SW480 (cell line): ENCODE measurements at regions not wholly inside any gene's neighbourhood (a gene's known extent, or its start where the extent isn't known, plus 50 kb on each side); places are given as distances from the start of the nearest gene placed in this dataset.

Source experiments
- DNase-seq: peaks from one replicate; pipeline ENCODE4 v3.0.0-alpha.2; 2016; ENCODE audit warnings: low spot score

DNA sequence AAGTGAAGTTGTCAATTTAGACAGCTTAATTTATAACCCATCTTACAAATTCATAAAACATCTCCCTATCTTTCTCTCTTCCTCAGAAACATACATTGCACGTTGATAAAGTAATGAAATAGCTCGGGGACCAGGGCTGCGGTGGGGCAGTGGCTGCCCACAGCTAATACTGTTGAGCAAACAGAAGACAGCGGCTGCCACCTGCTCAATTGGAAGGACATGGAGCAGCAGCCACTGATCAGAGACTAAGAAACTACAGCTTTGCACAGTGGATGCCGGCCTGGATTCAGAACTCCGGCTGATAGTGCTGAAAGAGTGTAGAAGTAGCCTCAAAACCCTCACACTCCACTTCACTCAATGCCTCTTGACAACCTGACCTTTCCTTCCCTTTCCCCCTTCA is 157.9 kb upstream of the PDE10A start:
- no peak for DNase-seq

DNA sequence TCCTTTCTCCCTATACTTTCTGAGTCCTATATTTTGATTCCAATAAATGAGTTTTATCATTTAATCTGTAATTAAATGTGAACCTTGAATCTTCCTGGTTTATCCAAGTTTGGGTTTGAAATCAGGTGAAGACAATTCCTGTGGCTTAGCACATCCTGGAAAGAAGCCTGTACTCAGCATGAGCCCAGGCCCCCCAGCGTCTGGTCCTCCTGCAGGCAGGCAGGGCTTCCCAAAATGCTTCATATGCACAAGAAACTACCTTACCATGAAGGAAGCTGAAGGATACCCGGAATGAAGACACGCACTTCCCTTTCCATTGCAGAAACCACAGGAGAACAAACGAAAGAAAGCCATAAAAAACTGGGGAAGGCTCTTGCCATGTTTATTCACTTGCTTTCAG is 157.4 kb upstream of the PDE10A start:
- DNase-seq, result no peak

DNA sequence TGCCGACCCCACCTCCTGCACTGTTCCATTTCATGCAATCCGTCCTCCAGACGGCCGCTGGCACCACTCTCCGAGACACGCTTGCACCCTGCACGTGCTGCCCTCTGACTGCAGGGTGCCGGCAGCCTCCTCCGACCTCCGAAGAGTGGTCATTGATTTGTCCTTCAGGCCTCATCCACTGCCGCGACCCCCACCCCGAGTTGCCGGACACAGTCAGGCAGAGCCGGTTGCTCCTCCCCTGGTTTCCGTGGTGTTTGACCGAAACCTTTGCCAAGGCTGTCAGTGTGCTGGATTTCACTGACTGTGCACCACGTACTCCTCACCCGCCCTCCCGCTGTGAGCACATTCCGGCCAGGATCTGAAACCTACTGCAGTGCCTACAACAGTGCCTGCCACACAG is 156.4 kb upstream of the PDE10A start:
- DNase-seq, result no peak

DNA sequence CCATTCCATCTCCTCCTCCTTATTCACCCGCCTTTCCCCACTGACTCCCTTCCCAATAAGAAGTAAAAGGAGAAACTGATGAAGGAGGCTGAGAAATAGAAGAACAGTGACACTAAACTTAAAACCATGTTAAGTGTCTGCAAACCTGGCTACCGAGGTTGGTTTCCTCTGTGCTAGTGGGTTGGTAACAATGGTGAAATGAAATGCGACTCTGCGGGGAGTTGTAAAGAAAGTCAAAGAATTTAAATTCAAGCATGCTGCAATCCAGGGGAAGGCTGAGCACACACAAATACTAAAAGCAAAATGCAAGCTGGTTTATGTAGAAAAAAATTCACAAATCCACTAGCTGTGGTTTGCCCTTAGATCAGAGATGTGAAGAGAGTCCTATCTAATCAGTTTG is 155.2 kb upstream of the PDE10A start:
- no peak for DNase-seq

DNA sequence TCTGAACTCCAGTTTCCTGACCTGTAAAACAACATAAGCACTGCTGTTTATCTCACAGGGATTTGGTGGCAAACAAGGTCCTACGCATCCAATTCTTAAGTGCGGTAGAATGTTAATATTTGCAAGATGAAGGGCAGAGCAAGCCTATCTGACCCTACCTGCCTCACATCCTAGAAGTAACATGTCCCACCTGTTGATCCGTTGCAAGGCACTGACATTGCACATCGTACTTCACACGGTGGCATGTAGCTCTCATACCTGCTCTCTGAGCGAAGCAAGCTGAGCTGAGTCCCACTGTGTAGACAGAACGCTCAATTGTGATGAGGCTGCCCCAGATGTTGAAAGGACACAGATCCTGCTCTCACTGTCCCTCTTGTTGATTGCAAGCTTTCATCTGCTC is 154.7 kb upstream of the PDE10A start:
- no peak for DNase-seq

DNA sequence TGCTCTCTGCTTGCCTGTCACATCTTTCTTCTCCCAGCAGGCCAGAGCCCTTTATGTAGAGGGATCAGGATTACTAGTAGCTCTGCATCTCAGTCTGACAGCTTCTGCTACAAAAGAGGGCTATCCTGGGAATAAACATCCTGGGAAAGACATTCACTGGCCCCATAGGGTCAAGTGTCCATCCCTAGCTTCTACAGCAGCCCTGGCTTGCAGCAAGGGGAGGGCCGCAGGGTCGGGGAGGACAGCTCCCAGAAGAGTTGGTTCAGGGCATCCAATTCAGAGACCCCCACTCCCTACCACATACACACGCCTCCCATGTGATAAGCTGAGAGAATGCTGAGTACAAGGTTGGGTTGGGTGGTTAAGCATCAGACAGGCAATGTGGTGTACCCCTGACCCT is 154.1 kb upstream of the PDE10A start:
- DNase-seq, result no peak

DNA sequence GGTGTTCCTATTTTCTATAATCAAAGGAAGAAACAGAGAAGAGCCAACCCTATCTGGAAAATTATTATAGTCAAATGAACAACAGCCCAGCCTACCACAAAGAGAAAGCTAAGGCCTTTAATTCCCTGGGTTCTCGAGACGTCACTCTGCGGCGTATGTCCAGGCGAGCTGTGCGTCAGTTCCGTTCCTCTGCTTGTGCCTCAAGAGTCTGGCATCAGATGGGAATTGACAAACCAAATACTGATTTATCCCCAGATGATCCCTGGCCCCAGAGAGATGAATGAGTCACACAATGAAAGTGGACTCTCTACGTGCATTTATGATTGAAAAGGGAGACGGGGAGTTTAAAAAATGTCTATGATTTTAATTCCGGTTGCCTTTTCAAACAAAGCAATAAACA is 151.6 kb upstream of the PDE10A start:
- DNase-seq, result no peak

DNA sequence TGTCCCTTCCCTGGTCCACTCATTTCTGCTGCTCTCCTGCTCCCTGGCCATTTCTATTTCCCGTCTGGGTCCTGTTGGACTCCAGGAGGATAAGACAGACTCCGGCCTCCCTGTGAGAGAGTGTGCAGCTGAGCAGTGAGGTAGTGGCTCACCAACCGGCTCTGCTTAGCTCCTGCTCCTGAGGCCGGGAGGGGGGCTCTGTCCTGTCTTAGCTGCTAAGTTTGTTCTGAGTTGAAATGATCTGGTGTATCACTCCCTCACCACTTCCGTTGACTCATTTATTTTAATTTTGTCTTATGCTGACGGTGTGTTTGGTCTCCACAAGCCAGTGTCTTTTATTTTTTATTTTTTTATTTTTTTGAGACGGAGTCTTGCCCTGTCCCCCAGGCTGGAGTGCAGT is 148.5 kb upstream of the PDE10A start:
- DNase-seq, result no peak

DNA sequence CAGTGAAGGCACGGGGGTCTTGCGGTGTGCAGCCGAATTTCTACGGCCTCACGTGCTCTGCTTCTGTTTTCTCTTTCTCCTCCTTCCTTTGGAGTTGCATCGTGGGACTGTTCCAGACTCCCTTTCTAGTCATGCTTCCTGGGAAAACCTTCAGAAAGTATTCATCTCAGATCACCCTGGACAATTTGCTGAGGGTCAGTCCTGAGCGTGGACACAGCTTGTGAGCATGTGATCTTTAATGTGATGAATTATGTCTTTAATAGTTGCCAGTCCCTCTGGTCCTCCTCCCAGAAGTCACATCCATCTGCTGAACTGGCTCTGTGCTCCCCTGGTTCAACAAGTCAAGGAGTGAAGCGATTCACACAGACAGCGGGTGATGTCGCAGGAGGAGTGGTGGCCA is 145.0 kb upstream of the PDE10A start:
- no peak for DNase-seq

DNA sequence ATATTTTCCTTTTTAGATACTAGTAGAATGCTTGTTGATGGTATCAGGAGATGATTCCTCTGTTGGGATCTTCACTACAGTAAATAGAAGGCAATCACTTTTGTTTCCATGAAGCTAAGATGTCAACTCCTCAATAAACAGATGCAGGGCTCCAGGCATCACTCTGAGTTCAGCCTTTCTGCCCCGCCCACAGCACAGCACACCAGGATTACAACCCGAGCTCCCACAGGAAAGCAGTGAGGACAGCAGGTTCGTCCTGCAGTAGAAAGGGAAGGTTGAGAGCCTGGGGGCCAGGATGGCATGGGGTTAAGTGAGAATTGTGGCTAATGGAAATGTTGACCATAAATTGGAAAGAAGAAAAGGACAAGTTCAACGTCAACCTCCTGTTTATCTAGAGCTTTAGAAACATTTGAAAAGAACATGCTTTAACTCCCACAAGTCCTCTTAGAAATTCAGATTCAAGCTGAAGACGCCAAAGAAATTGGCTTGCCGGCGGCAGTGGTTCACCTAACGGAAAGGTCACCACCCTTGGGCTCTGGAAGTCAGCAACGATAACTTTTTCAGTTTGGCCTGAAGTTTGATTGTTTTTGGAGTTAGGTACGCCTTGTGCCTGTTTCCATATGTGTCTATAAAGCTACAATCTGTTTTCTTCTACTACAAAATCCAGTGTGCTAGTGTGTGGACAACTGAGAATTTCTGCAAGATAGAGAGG is 144.4 kb upstream of the PDE10A start:
- no peak for DNase-seq

DNA sequence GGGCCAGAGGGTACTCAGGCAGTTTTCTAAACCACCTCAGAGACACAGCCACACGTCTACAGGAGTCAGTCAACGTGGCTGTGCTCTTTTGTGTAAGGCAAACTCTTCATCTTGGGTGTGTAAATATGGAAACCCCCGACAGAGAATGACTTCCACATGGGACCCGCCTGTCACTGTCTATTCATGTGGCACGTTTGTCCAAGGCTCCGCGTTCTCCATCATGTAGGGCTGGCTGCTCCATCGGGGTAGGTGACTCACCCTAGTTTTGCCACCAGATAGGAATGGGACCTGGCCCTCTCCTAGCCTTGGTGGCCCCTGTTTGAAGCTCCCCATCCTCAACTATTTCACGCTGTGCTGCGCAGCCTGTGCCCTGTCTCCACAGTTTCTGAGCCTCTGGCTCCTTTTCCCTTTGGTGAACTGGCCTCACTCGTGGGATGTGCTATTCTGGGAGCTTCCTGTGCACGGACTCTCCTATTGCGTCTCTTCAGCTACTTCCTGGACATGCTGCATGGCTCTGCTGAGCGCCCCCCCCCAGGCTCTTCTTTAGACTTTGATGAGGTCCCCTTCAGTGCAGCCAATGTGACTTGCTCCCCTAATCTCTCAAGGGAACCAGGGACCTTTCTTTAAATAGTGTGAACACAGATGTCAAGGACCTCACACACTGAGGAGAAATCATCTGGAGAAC is 143.2 kb upstream of the PDE10A start:
- no peak for DNase-seq

DNA sequence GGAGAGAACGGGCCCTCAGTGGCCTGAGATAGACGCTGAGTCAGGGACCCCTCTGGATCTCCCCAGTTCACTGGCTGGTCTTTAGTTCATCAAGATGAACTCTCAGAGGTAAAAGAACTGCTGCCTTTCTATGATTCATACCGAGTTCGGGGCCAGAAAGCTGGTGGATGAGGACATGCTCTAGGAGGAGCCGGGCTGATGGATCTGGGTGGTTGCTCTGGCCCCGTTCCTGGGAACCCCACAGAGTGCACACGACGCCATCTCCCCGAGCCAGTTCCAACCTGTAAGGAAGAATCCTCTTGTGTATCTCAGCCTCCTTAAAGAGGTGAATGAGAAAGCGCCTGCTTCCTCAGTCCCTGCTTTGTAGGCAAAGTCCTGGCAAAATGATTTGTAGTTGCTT is 142.6 kb upstream of the PDE10A start:
- DNase-seq, result no peak

DNA sequence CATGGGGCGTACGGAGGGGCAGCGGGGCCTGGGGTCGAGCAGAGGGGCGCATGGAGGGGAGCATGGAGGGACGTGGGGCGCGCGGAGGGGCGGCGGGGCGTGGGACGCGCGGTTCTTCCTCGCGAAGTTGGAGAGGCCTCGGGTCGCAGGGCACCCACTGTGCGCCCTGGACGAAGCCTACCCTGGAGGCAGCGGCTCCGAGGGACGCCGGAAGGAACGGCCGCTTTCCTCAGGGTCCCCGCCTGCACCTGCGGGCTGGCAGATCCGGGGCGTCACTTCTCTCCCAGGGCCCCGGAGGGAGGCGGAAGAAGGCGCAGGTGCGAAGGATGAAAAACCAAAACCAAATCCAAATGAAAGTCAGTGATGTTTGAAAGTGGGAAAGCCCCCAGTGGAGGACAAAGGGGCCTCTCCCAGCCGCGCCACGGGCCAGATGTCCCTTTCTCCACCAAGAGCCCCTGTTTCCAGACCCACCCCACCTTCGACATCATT is 142.1 kb upstream of the PDE10A start:
- DNase-seq, result no peak

DNA sequence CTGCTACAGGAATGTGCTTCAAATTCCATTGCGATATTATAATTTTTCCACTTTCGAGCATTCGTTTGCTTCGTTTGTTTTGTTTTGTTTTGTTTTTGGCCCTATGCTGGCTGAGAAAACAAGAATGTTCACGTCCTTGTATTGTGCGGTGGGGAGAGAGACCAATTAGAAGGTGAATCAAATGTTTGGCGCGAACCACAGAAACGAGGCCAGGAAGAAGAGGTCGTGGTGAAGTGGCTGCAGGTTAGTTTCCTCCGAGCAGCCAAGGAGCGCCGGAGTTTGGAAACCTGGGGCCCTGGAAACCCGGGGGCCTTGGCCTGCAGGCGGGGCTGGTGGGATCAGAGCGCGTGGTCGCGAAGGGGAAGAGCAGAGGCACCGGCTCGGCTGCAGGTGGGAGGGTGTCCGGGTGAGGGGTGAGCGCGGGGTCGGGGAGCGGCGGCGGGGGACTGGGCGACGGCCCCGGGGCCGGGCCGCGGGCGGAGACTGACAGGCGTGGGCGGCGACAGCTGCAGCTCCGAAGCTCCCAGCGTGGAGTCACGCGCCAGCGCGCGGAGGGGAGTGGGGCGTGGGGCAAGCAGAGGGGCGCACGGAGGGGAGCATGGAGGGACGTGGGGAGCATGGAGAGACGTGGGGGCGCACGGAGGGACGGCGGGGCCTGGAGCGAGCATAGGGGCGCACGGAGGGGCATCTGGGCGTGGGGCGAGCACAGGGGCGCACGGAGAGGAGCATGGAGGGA is 141.5 kb upstream of the PDE10A start:
- DNase-seq, result no peak

DNA sequence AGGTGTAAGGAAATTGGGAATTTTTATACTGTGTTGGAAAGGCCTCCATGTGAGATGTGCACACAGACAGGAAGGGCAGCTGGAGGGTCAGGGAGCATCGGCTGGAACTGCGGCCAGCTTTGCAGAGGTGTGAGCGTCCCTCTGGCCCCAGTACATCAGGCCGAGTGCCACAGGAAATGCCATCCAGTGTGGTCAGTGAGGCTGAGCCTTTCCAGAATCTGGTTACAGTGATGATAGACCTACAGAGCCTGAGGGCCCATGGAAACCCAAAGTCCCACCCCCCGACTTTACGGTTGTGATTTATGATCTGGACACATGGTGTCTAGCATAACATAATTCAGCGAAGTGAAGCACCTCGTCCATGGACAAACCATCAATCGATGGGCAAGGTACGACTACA is 137.3 kb upstream of the PDE10A start:
- DNase-seq, result no peak

DNA sequence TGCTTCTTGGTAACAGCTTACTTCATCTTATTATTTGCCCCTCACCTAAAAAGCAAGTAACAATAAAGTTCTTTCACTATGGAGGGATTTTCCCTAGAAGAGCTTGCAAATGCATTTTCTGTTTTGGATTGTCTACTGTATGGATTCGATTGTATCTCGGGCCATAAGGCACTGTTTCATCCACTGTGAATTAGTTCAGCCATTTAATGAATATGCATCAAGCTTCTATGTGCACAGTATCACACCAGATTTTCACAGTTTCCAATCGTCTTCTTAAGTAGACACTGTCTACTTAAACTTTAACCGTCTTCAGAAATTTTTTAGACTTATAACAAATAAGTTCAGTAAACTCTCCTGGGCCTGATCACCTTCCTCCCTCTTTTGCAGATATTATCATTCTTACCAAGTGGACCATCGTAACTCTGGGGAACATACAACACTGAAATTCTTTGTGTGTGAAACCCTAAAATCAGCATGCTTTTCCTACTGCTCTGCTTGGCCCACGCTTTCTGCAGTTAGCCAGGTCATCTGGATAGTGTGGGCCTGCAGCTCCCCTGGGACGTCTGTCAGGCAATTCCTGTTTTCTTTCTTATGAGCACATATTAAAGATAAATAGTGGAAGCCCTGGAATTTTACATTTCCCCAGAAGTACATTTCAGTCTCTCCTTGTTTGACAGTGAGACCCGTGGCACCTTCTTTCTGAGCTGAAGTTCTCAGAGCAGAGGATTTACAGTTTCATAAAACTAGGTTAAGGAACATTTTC is 136.5 kb upstream of the PDE10A start:
- DNase-seq, result no peak

DNA sequence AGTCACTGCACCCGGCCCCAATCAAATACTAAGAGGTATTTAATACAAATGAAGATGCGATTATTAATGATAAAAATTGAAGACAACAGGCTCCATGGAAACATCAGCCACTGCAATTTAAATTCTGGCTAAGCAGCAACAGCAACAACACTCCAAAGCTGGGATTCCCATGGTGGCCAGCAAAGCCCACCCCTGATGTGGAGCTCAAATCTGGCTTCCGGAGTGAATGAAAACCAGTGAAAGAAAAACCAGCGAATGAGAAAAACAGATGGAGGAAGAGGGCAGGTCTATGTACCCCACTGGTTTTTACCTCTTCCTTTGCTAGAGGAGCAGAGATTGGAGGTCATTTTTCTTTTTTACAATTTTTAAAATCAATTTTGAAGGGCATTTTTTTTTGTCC is 135.9 kb upstream of the PDE10A start:
- DNase-seq, result no peak

DNA sequence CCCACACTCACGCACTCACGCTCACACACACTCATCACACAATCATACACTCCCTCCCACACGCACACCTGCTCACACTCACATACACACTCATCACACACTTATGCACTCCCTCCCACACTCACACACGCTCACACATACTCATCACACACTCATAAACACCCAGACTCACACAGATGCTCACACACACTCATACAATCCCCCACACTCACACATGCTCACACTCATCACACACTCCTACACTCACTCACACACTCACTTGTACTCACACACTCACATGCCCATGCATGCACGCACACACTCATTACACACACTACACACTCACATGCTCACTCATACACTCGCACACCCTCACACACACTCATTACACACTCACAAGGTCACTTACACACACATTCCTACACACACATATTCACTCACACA is 131.1 kb upstream of the PDE10A start:
- DNase-seq, result no peak

DNA sequence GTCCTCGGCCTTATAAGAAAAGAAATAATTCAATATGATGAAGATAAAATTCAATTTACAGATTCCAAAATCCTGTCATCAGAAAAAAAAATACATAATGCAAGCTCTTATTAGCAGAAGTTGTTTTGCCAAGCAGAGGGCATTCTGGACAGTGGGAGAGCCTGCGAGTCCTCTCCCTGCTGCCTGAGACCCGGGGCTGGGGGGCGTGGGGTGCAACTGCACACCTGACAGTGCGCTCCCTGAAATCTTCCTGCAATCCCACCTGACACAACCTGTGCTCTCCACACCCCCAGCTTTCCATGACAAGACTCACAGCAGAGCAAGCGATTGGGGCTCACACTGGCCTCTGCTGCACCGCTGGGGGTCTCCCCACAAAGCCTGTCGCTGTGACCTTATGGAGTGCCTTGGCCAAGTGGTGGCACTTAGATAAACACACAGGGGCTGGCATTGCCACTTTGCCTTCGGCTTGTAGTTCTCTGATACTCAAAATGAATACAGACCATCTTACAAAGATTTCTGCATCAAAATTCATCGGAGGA is 130.3 kb upstream of the PDE10A start:
- DNase-seq, result no peak

DNA sequence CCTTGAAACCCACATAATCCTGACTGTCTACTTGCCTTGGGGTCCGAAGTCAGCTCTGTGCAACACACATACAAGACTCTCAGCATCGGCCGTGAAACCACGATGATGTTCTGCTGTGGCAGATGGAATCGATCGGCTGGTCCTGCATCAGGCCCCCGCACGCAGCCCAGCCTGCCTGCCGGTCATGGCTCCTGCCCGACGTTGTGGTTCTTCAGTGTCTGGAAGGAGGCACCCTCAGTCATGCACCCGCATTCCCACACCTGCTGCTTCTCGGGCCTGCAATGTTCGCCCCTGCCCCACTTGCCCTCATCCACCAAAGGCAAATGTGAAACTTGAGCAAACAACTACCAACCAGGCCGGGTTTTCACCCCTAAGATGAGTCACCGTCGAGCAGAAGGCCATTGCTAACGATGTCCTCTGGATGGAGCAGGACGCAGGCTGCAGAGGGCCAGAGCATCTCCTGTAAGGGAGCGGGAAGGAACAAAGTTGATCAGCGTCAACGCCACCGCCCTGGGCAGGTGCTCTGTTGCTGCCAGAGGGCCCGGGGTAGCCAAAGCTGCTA is 128.9 kb upstream of the PDE10A start:
- no peak for DNase-seq

DNA sequence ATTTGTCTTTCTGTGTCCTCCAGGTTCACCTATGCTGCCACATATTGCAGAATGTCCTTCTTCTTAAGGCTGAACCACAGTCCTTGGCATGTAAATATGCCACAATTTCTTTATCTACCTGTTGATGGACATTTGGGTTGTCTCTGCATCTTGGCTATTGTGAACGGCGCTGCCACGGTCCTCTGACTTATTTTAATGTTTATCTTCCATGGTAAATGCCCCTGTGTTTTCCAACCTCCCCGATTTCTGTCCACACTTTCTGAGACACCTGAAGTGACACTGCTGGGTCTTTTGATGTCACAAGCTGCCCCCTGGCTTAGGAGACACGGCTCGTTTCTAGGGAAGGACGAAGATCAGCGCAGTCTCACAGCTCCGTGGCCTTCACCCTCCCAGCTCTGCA is 128.3 kb upstream of the PDE10A start:
- no peak for DNase-seq

DNA sequence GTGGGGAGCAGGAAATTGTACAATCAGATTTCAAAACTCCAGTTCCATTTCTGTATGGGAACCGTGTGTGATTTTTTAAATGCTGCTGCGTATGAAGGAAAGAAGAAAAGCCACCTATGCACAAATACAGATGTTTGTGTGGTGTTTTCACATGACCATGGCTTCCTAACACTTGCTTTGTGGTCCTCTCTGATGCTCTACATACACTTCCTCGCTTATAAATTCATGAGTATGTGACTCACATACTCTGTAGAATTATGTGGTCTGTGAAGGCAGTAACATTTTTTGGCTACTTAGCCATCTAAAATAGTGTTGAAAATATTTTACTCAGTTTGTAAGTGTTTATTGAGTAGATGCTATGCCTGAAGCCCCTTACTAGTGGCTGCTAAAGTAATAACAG is 119.8 kb upstream of the PDE10A start:
- DNase-seq, result no peak
